ENCODE measurements at regions not wholly inside any gene's neighbourhood (a gene's known extent, or its start where the extent isn't known, plus 50 kb on each side); places are given as distances from the start of the nearest gene placed in this dataset.

GRCh38 chr16:77637940-77638339, 84.4 kb upstream of the NUDT7 start:
- H3K4me3 ChIP-seq, result no peak overlapping the region
- no peaks in the 10 kb centered on the region for H3K9me3 ChIP-seq
- ATAC-seq (no peak), DNase-seq (no peak)
- H3K4me1 ChIP-seq, result no peaks in the 10 kb centered on the region
- no peak overlapping the region for H3K27ac ChIP-seq
- intact Hi-C loops (cut with DNase I), result no loop called here
- 59 to 75% methylated on average over 6 of the region's 6 CpGs for WGBS, 2 donors
- no peaks in the 10 kb centered on the region for H3K36me3 ChIP-seq (replicated peaks in 1 of 2; ENCODE audit: insufficient read depth in 1 of 2, low read depth in 2 of 2)
- TF ChIP-seq POLR2A (IDR thresholded peaks at IDR 0.05), result no peak
- TF ChIP-seq, protein P1, sequence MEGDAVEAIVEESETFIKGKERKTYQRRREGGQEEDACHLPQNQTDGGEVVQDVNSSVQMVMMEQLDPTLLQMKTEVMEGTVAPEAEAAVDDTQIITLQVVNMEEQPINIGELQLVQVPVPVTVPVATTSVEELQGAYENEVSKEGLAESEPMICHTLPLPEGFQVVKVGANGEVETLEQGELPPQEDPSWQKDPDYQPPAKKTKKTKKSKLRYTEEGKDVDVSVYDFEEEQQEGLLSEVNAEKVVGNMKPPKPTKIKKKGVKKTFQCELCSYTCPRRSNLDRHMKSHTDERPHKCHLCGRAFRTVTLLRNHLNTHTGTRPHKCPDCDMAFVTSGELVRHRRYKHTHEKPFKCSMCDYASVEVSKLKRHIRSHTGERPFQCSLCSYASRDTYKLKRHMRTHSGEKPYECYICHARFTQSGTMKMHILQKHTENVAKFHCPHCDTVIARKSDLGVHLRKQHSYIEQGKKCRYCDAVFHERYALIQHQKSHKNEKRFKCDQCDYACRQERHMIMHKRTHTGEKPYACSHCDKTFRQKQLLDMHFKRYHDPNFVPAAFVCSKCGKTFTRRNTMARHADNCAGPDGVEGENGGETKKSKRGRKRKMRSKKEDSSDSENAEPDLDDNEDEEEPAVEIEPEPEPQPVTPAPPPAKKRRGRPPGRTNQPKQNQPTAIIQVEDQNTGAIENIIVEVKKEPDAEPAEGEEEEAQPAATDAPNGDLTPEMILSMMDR (IDR thresholded peaks at IDR 0.05), result no peak
- peaks cover 0 to 3% of the 10 kb centered on the region in 2 donors for H3K27me3 ChIP-seq

GRCh38 chr16:77643176-77643575, 79.1 kb upstream of the NUDT7 start:
- no peak overlapping the region for H3K27ac ChIP-seq
- no peak overlapping the region for H3K4me3 ChIP-seq
- H3K4me1 ChIP-seq, result no peaks in the 10 kb centered on the region
- intact Hi-C loops (cut with DNase I), result no loop called here
- DNase-seq (no peak), ATAC-seq (no peak)
- H3K9me3 ChIP-seq, result no peaks in the 10 kb centered on the region
- TF ChIP-seq, protein P1 (IDR thresholded peaks at IDR 0.05), result no peak
- TF ChIP-seq POLR2A (IDR thresholded peaks at IDR 0.05), result no peak
- 51 to 71% methylated on average over 5 of the region's 5 CpGs for WGBS, 2 donors
- H3K36me3 ChIP-seq (replicated peaks in 1 of 2; ENCODE audit: insufficient read depth in 1 of 2, low read depth in 2 of 2), result no peaks in the 10 kb centered on the region
- no peaks in the 10 kb centered on the region for H3K27me3 ChIP-seq

DNA sequence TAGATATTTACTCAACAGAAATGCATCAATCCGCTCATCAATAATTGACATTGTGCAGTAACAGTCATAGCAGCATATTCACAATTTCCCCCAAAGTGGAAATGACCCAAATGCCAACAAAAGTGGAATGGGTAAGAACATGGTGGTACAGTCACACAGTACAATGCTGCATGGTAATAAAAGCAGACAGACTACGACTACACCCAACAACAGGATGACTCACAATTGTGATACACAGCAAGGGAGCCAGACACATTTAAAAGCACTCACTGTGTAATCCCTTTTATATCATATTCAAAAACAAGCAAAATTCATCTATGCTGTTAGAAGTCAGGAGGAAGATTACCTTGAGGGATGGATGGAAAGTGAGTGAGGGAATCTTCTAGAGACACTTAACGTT, 76.5 kb upstream of the NUDT7 start:
- intact Hi-C loops (cut with DNase I), result no loop called here
- Histone ChIP-seq H3K36me3 (replicated peaks in 1 of 2; ENCODE audit: insufficient read depth in 1 of 2, low read depth in 2 of 2) (no peaks in the 10 kb centered on the region), H3K27ac (no peak overlapping the region), H3K4me3 (no peak overlapping the region), H3K27me3 (no peaks in the 10 kb centered on the region), H3K9me3 (no peaks in the 10 kb centered on the region), H3K4me1 (no peaks in the 10 kb centered on the region)
- TF ChIP-seq, protein P1 (IDR thresholded peaks at IDR 0.05), result no peak
- no peak for TF ChIP-seq POLR2A (IDR thresholded peaks at IDR 0.05)
- WGBS, 2 donors, result 57 to 67% methylated on average over 3 of the region's 3 CpGs
- ATAC-seq (no peak), DNase-seq (no peak)

DNA sequence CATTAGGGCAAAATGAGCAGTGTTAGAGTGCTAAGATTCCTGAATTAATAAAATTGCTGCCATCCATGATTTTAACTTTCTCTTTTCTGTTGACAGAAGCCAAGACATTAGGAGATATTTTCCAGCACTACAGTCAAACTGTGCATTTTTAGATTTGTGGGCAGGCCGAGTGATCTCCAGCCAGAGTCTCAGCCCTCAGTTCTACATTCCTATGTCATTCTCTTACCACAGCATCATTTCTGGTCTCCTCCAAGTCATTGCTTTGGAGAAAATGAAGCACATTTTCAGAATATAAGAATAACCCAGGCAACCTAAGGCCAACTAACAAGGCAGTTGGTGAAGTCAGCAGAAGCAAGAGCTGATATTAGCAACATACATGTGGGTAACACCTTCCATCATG, 74.6 kb upstream of the NUDT7 start:
- 43 to 59% methylated on average over 1 of the region's 1 CpG for WGBS, 2 donors
- TF ChIP-seq, protein P1 (IDR thresholded peaks at IDR 0.05), result no peak
- TF ChIP-seq POLR2A (IDR thresholded peaks at IDR 0.05), result no peak
- Histone ChIP-seq H3K4me3 (no peak overlapping the region), H3K9me3 (no peaks in the 10 kb centered on the region), H3K36me3 (replicated peaks in 1 of 2; ENCODE audit: insufficient read depth in 1 of 2, low read depth in 2 of 2) (no peaks in the 10 kb centered on the region), H3K27ac (no peak overlapping the region), H3K27me3 (no peaks in the 10 kb centered on the region), H3K4me1 (no peaks in the 10 kb centered on the region)
- DNase-seq (no peak), ATAC-seq (no peak)
- intact Hi-C loops (cut with DNase I), result no loop called here

- intact Hi-C loops (cut with DNase I), result no loop called here
- H3K9me3 ChIP-seq, result no peaks in the 10 kb centered on the region
- H3K27me3 ChIP-seq, result no peaks in the 10 kb centered on the region
- WGBS, 2 donors, result 51 to 58% methylated on average over 3 of the region's 3 CpGs
- H3K27ac ChIP-seq, result no peak overlapping the region
- H3K4me3 ChIP-seq, result no peak overlapping the region
- H3K36me3 ChIP-seq (replicated peaks in 1 of 2; ENCODE audit: insufficient read depth in 1 of 2, low read depth in 2 of 2), result no peaks in the 10 kb centered on the region
- no peak for DNase-seq
- TF ChIP-seq, protein P1 (IDR thresholded peaks at IDR 0.05), result no peak
- TF ChIP-seq POLR2A (IDR thresholded peaks at IDR 0.05), result no peak
- no peak for ATAC-seq
- H3K4me1 ChIP-seq, result no peaks in the 10 kb centered on the region
Observed at GRCh38 chr16:77650761-77651160, 71.6 kb upstream of the NUDT7 start.
